COLO668 (cell line): ENCODE measurements at regions not wholly inside any gene's neighbourhood (a gene's known extent, or its start where the extent isn't known, plus 50 kb on each side); places are given as distances from the start of the nearest gene placed in this dataset.

Experiments
- DNase-seq: peaks from one replicate; lab custom pipeline; 2025; ENCODE audit not compliant: unreplicated experiment; lab: John Stamatoyannopoulos, UW

DNA sequence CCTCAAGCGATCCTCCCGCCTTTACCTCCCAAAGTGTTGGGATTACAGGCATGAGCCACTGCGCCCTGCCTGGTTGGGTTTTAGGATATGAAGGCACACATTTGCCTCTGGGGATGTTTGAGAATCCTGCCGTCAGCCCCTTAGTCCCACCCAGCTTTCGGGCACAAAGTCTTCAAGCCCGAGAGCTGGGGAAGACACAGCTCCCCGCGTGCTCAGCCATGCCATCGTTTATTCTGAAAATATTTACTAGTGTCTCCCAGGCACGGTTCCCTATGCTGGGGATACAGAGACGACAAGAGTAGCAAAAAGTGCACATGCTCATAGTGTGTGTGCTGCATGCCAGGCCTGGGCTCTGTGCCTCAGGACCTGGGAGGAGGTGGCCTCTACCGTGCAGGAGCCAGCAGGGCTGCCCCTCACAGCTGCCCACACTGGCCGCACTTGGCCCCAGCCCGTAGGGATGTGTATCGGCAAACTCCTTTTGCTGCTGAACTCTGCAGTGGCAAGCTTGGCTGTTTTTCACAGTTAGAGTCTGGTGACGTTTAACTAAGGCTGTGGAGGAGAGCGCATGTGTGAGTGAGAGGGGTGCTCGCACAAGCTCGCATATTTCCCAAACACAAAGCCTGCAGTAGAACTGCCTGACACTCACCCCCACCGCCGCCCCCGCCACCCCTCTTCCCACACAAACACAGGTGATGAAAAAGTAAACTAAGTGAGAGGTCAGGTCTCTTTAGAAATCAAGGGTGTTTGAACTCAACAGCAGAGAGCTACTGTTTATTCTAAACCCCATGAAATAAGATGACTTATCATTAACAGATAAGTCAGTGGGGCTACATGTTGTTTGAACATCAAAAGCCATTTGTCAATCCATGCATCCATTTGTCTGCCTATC is 266.4 kb downstream of the MRTFB start:
- DNase-seq: no peak

DNA sequence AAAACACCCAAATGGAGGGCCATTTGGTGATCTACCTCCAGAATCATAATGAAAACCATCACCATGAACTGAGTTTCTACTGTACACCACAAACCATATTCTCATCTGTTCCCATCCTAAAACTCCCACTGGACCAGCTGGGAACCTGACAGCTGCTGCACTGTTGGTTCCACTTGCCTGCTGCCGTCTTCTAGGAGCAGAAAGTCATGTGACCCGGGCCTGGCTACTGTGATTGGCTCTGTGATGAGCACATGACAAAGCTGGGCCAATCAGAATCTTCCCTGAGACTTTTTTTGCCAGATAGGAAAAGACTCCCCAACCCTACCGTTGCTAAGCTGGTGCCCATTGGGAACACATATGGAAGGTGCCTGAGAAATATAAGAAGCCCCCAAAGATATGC is 264.2 kb downstream of the MRTFB start:
- DNase-seq: no peak

DNA sequence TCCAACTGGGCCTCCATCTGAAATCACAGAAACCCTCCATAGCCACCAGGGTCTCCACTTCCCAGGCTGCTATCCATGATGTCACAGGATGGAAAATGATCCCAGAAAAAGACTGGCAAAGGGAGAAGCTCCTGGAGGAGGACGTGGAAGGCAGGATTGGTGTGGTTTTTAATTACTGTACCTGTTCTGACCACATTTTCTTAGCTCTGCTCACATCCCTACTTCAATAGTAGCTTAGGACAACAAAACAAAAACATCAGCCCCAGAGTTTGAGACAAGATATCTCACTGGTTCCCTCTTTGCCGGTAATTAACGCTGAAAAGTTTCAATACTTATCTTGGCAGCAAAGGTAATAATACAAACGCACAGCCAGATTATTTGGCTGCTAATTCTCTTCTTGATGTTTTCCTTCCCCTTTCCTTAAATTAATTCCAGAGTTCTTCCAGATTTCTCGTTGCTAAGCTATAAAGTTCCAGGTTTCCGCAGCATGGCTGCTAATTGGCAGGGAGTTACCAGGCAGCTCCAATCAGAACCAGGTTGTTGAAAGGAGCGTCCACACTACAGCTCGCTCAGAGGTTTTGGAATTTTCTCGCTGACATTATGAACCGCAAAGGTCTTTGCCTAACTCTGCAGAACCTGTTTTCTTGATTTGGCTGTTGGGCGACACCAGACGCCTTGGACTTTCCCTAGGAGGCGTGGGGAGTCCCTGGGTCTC is 263.4 kb downstream of the MRTFB start:
- no peak for DNase-seq

DNA sequence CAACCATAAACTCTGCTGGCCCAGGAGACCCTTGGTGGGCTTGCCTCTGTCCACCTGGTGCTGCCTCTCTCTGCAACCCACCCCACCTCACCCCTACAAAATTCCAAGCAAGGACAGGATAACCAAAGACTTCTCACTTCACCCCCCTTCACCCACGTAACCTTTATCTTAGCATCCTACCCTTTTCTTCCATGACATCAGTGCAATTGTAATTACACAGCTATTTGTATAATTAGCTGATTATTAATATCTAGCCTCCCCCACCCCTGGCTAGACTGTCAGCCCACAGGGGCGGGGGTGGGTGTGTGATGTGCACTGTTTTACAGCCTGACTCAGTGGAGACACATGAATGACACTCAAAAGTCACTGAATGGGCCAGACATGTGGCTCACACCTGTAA is 262.2 kb downstream of the MRTFB start:
- no peak for DNase-seq

DNA sequence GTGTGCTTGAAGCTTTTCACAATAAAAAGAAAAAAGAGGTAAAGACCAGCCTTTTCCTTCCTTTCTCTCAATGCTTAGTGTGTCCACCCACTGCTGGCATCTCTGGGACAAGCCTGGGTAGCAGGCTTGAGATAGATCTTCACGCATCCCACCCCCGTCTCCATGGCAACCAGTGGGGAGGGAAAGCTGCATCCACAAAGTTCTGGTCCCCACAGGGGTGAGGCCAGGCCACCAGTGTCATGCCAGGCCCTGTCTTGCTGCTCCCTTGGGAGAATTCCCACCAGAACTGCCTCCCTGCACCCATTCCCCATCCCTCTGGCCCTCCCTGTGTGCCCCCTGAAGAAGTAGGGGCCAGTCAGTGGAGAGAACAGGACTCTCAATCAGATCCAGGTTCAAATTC is 259.9 kb downstream of the MRTFB start:
- DNase-seq: no peak

DNA sequence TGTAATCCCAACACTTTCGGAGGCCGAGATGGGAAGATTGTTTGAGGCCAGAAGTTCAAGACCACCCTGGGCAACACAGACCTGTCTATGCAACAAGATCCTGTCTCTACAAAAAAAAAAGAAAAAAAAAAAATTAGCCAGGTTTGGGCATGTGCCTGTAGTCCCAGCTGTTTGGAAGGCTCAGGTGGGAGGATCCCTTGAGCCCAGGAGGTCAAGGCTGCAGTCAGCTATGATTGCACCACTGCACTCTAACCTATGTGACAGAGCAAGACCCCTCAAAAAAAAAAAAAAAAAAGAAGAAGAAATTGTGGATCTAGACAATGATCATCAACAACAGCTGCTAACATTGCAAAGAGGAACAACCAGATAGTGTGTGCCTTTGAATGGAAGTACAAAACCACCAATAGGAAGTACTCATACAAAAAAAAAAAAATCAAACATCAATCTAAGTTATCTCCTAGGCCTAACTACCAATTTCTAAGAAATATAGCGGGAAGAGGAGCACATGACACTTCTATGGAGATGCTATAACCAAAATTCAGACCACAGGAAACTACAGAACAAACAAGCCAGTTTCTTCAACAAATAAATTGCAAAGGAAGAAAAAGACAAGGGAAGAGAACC is 258.7 kb downstream of the MRTFB start:
- DNase-seq: no peak

DNA sequence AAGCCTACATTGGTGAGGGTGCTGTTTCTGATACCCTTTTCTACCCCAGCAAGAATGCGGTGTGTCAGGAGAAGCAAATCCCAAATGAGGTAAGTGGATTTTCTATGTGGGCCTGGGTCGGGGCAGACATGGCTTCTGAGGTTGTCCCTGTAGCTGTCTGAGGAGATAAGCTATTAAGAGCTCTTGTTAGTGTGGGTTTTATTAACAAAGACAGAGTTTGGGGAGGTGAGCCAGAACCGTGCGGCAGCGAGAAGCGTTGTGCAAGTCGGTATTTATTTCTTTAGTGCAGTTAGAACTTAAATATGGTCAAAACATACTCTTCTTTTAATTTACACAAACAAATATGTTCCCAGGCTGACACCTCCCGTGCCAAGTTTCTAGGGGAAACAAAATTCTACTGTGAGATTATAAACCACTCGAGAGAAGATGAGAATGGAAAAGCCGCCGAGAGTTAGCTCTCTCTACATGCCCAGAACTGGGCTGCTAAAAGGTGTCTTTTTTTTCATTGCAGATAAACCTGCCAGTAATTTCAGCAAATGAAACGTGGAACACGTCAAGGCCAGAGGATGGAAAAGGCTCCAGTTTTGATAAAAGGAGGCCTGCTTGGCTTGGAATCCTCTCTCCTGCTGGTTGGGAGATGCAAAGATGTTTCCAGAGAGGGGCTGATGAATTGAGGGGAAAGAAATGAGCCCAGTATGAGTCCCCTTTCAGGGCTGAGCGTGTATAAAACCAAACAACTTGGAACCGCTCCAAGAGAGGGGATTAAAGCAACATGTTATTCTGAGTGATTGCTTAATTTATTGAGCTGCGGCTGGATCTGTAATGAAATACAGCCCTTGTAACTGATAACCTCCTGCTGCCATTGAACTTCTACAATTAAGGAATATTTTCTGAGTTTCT is 254.6 kb downstream of the MRTFB start:
- DNase-seq: no peak

DNA sequence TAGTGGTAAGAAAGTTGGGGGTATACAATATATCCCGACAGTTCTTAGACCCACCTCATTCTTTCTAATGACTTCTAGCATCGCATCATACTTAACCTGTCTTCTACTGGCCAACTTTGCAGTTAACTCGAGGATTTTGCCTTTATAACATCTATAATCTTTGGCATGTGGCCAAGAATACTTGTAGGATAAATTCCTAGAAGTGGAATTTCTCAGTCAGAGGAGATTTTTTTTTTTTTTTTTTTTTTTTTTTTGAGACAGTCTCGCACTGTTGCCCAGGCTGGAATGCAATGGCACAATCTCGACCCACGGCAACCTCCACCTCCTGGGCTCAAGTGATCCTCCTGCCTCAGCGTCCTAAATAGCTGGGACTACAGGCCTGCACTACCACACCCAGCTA is 253.5 kb downstream of the MRTFB start:
- DNase-seq: no peak

DNA sequence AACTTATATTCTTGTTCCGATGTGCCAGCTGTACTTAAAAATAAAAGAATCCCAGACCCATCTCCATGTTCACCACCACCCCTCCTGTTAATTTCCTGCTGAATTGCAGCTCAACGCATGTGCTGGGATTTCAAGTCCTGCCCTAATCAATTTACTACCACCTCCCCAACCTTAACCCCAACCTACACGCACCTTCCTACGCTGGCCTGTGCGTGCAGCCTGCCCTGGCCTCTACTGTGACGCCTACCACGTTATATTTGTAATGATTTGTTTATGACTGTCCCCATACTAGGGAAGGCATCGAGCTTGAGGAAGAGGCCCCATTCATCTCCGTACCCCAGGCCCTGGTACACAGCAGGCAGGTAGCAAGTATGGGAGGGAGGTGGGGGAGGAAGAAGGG is 251.1 kb downstream of the MRTFB start:
- DNase-seq: no peak

DNA sequence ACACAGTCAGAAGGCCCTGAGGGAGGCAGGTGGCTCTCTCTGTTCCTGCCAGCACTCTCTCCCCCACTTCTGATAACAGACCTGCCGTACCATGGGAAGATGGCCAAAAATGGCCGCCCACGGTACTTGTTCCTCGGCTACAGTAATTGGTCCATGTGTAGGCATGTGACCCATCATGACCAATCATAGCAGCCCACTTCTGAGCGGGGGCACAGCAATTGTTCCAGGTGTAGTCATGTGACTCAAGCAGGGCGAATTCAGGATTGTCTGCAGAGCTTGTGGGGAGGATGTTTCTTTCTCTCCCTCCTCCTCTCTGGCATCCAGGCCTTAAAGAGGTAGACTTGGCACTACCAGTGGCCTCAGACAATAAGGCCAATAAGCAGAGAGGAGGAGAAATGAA is 250.4 kb downstream of the MRTFB start:
- DNase-seq: no peak

DNA sequence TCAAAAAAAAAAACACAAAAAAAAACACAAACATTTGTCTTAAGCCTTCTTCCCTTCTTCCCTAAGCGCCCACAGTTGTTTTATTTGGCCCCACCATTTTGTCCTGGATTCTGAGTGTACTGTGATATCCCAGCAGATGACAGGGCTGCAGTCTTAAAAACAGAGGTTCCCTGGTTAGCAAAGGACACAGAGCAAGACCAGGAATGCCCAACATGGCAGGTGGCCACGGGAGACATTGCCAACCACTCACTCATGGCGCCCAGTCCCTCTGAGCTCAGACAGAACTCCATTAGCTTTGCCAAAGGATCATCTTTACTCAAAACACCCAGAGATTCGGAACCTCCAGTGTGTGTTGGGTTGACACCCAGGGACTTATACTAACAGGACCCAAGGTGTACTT is 249.3 kb downstream of the MRTFB start:
- DNase-seq: no peak
